GM23338 (cell line): ENCODE measurements at regions not wholly inside any gene's neighbourhood (a gene's known extent, or its start where the extent isn't known, plus 50 kb on each side); places are given as distances from the start of the nearest gene placed in this dataset.

Experiments used
- ATAC-seq: fragments of 200-7000 bp; cut with Tn5 transposase; 3 replicates; pipeline ENCODE4 v1.9.1; 2020
- DNase-seq: peaks from one replicate; pipeline ENCODE4 v3.0.0-alpha.2; 2015; ENCODE audit warnings: low spot score
- H2AFZ ChIP-seq: fragments of 200-600 bp; sonication (generic); 2 replicates; pipeline ENCODE4 v1.8.0; 2016; ENCODE audit warnings: antibody characterized with exemption, mild to moderate bottlenecking, moderate library complexity
- H3F3A ChIP-seq: fragments of 200-600 bp; sonication (generic); replicated peaks from 2 replicates; pipeline ENCODE4 v1.8.0; 2017; ENCODE audit warnings: antibody characterized with exemption, mixed run types, low read depth
- H3K27ac ChIP-seq: fragments of 200-600 bp; sonication (generic); 2 replicates; pipeline ENCODE4 v1.6.1; 2016; ENCODE audit warnings: low read depth
- H3K27me3 ChIP-seq: fragments of 200-600 bp; sonication (generic); 2 replicates; pipeline ENCODE4 v1.8.0; 2016; ENCODE audit warnings: mild to moderate bottlenecking, mixed run types, moderate library complexity; ENCODE audit not compliant: insufficient read depth
- H3K36me3 ChIP-seq: fragments of 200-600 bp; sonication (generic); 2 replicates; pipeline ENCODE4 v1.8.0; 2016; ENCODE audit warnings: mild to moderate bottlenecking; ENCODE audit not compliant: insufficient read depth
- H3K4me1 ChIP-seq: fragments of 200-600 bp; sonication (generic); 2 replicates; pipeline ENCODE4 v1.8.0; 2016; ENCODE audit warnings: mild to moderate bottlenecking, moderate library complexity; ENCODE audit not compliant: insufficient read depth
- H3K4me2 ChIP-seq: fragments of 200-600 bp; sonication (generic); 2 replicates; pipeline ENCODE4 v1.7.1; 2017; ENCODE audit warnings: mixed run types
- H3K4me3 ChIP-seq: fragments of 200-600 bp; sonication (generic); 2 replicates; pipeline ENCODE4 v1.6.1; 2016; ENCODE audit warnings: mixed run types
- H3K79me2 ChIP-seq: fragments of 200-600 bp; sonication (generic); replicated peaks from 2 replicates; pipeline ENCODE4 v1.8.0; 2017; ENCODE audit warnings: mild to moderate bottlenecking; ENCODE audit not compliant: insufficient read depth
- H3K9me2 ChIP-seq: fragments of 200-600 bp; sonication (generic); 2 replicates; pipeline ENCODE4 v1.8.0; 2017; ENCODE audit not compliant: insufficient read depth
- H4K20me1 ChIP-seq: fragments of 200-600 bp; sonication (generic); replicated peaks from 2 replicates; pipeline ENCODE4 v1.8.0; 2017; ENCODE audit warnings: mild to moderate bottlenecking; ENCODE audit not compliant: insufficient read depth
- H3K27ac Mint-ChIP-seq: 2 replicates; pipeline ENCODE4 v1.8.0; 2020; ENCODE audit warnings: inconsistent platforms, mild to moderate bottlenecking, moderate library complexity, mixed read lengths
- H3K27me3 Mint-ChIP-seq: 3 replicates; pipeline ENCODE4 v1.8.0; 2022; ENCODE audit warnings: low read depth, mild to moderate bottlenecking, moderate library complexity, mixed read lengths, inconsistent platforms; ENCODE audit not compliant: insufficient read depth, poor library complexity
- H3K36me3 Mint-ChIP-seq: 3 replicates; pipeline ENCODE4 v1.8.0; 2021; ENCODE audit warnings: low read depth, mild to moderate bottlenecking, inconsistent platforms, moderate library complexity, mixed read lengths
- H3K4me1 Mint-ChIP-seq: 3 replicates; pipeline ENCODE4 v1.8.0; 2020; ENCODE audit warnings: mild to moderate bottlenecking, inconsistent platforms, mixed read lengths
- H3K4me3 Mint-ChIP-seq: 3 replicates; pipeline ENCODE4 v1.8.0; 2021; ENCODE audit warnings: moderate library complexity, mild to moderate bottlenecking, inconsistent platforms, mixed read lengths
- H3K9me3 Mint-ChIP-seq: 3 replicates; pipeline ENCODE4 v1.8.0; 2020; ENCODE audit warnings: moderate library complexity, mild to moderate bottlenecking, inconsistent platforms, mixed read lengths
- EZH2 ChIP-seq: fragments of 200-600 bp; sonication (generic); IDR thresholded peaks from one replicate; pipeline ENCODE4 v1.8.0; 2017; ENCODE audit warnings: antibody characterized with exemption, mild to moderate bottlenecking, low read depth; ENCODE audit not compliant: unreplicated experiment
- EZH2phosphoT487 ChIP-seq: fragments of 200-600 bp; sonication (generic); IDR thresholded peaks from one replicate; pipeline ENCODE4 v1.8.1; 2018; ENCODE audit warnings: antibody characterized with exemption; ENCODE audit not compliant: unreplicated experiment
- JUNB ChIP-seq: IDR thresholded peaks from one replicate; pipeline ENCODE4 v1.6.1; 2016; ENCODE audit warnings: antibody characterized with exemption; ENCODE audit not compliant: unreplicated experiment
- STAT1 ChIP-seq: IDR thresholded peaks from one replicate; pipeline ENCODE4 v1.6.1; 2016; ENCODE audit warnings: antibody characterized with exemption; ENCODE audit not compliant: unreplicated experiment
- TF ChIP-seq, protein P1 (sequence below): IDR thresholded peaks from 2 replicates; pipeline ENCODE4 v1.6.1; 2016; ENCODE audit warnings: antibody characterized with exemption
- TF ChIP-seq, protein P2 (sequence below), 2 experiments: fragments of 200-600 bp in 1 of 2; sonication (generic) in 1 of 2; conservative IDR thresholded peaks; 2 replicates each; pipeline versions ENCODE4 v1.5.1 to v1.6.1; 2016 to 2017; ENCODE audit warnings: antibody characterized with exemption in 2 of 2, low read depth in 2 of 2, mild to moderate bottlenecking in 2 of 2, moderate library complexity in 1 of 2
- TF ChIP-seq, protein P3 (sequence below): fragments of 250-450 bp; sonication (Bioruptor Pico); IDR thresholded peaks from 2 replicates; pipeline ENCODE4 v1.5.0; 2020; ENCODE audit warnings: mild to moderate bottlenecking, moderate library complexity
- TF ChIP-seq, protein P4 (sequence below): IDR thresholded peaks from one replicate; pipeline ENCODE4 v1.6.1; 2018; ENCODE audit warnings: antibody characterized with exemption; ENCODE audit not compliant: unreplicated experiment

DNA sequence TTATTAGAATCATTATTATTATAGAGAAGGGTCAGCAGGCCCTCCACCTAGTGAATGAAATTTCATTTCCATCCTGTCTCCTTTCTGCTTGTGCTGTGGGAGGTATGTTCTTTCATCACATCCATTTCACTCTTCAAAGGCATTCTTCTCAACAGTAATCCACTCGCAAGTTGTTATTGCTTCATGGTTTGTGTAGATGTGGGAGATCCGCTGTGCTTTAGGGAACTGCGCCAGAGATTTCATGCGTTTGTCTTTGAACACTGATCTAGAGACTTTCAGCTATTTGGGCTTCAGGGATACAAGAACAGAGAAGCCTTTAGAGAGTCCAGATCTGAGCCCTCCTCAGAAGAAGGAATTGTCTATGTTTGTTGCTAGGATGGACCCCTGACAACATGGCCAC is 53.5 kb upstream of the PUDP start (continued):
- TF ChIP-seq, protein P1, sequence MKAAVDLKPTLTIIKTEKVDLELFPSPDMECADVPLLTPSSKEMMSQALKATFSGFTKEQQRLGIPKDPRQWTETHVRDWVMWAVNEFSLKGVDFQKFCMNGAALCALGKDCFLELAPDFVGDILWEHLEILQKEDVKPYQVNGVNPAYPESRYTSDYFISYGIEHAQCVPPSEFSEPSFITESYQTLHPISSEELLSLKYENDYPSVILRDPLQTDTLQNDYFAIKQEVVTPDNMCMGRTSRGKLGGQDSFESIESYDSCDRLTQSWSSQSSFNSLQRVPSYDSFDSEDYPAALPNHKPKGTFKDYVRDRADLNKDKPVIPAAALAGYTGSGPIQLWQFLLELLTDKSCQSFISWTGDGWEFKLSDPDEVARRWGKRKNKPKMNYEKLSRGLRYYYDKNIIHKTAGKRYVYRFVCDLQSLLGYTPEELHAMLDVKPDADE, result no peak
- TF ChIP-seq, protein P2, sequence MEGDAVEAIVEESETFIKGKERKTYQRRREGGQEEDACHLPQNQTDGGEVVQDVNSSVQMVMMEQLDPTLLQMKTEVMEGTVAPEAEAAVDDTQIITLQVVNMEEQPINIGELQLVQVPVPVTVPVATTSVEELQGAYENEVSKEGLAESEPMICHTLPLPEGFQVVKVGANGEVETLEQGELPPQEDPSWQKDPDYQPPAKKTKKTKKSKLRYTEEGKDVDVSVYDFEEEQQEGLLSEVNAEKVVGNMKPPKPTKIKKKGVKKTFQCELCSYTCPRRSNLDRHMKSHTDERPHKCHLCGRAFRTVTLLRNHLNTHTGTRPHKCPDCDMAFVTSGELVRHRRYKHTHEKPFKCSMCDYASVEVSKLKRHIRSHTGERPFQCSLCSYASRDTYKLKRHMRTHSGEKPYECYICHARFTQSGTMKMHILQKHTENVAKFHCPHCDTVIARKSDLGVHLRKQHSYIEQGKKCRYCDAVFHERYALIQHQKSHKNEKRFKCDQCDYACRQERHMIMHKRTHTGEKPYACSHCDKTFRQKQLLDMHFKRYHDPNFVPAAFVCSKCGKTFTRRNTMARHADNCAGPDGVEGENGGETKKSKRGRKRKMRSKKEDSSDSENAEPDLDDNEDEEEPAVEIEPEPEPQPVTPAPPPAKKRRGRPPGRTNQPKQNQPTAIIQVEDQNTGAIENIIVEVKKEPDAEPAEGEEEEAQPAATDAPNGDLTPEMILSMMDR (conservative IDR thresholded peaks at IDR 0.05; ENCODE audit: low read depth in 2 of 2), result no peak

DNA sequence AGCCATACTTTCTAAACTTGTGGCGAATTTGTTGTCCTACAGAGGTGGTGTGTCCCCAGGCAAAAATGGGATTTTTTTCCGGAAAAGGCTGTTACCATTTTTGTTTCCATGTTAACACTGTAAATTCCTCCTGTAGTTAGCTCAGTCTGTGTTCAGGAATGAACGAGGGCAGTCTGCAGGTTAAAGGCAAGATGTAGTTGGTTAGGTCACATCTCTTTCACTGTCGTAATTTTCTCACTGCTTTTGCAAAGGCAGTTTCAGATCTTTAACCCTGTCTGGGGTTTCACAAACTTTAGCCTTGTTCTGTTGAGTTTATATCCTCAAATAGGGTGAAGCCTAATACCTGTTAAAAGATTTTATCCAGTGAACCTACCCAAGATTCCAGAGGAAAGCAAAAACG is 50.5 kb upstream of the PUDP start:
- H2AFZ ChIP-seq, result no peak overlapping the region
- H4K20me1 ChIP-seq, result no peaks in the 10 kb centered on the region
- no peaks in the 10 kb centered on the region for H3K9me2 ChIP-seq
- no peaks in the 10 kb centered on the region for H3K27me3 ChIP-seq
- Mint-ChIP-seq H3K4me3 (no peak overlapping the region), H3K27ac (no peak overlapping the region), H3K27me3 (peaks cover 1% of the 10 kb centered on the region), H3K36me3 (no peaks in the 10 kb centered on the region), H3K4me1 (peaks cover 14% of the 10 kb centered on the region), H3K9me3 (no peaks in the 10 kb centered on the region)
- H3K4me1 ChIP-seq, result no peaks in the 10 kb centered on the region
- H3K4me2 ChIP-seq, result no peak overlapping the region
- H3K79me2 ChIP-seq, result no peaks in the 10 kb centered on the region
- DNase-seq (no peak), ATAC-seq (no peak)
- no peak overlapping the region for H3K27ac ChIP-seq
- H3K4me3 ChIP-seq, result no peak overlapping the region
- H3F3A ChIP-seq, result no peaks in the 10 kb centered on the region
- H3K36me3 ChIP-seq, result no peaks in the 10 kb centered on the region
- TF ChIP-seq, protein P3, sequence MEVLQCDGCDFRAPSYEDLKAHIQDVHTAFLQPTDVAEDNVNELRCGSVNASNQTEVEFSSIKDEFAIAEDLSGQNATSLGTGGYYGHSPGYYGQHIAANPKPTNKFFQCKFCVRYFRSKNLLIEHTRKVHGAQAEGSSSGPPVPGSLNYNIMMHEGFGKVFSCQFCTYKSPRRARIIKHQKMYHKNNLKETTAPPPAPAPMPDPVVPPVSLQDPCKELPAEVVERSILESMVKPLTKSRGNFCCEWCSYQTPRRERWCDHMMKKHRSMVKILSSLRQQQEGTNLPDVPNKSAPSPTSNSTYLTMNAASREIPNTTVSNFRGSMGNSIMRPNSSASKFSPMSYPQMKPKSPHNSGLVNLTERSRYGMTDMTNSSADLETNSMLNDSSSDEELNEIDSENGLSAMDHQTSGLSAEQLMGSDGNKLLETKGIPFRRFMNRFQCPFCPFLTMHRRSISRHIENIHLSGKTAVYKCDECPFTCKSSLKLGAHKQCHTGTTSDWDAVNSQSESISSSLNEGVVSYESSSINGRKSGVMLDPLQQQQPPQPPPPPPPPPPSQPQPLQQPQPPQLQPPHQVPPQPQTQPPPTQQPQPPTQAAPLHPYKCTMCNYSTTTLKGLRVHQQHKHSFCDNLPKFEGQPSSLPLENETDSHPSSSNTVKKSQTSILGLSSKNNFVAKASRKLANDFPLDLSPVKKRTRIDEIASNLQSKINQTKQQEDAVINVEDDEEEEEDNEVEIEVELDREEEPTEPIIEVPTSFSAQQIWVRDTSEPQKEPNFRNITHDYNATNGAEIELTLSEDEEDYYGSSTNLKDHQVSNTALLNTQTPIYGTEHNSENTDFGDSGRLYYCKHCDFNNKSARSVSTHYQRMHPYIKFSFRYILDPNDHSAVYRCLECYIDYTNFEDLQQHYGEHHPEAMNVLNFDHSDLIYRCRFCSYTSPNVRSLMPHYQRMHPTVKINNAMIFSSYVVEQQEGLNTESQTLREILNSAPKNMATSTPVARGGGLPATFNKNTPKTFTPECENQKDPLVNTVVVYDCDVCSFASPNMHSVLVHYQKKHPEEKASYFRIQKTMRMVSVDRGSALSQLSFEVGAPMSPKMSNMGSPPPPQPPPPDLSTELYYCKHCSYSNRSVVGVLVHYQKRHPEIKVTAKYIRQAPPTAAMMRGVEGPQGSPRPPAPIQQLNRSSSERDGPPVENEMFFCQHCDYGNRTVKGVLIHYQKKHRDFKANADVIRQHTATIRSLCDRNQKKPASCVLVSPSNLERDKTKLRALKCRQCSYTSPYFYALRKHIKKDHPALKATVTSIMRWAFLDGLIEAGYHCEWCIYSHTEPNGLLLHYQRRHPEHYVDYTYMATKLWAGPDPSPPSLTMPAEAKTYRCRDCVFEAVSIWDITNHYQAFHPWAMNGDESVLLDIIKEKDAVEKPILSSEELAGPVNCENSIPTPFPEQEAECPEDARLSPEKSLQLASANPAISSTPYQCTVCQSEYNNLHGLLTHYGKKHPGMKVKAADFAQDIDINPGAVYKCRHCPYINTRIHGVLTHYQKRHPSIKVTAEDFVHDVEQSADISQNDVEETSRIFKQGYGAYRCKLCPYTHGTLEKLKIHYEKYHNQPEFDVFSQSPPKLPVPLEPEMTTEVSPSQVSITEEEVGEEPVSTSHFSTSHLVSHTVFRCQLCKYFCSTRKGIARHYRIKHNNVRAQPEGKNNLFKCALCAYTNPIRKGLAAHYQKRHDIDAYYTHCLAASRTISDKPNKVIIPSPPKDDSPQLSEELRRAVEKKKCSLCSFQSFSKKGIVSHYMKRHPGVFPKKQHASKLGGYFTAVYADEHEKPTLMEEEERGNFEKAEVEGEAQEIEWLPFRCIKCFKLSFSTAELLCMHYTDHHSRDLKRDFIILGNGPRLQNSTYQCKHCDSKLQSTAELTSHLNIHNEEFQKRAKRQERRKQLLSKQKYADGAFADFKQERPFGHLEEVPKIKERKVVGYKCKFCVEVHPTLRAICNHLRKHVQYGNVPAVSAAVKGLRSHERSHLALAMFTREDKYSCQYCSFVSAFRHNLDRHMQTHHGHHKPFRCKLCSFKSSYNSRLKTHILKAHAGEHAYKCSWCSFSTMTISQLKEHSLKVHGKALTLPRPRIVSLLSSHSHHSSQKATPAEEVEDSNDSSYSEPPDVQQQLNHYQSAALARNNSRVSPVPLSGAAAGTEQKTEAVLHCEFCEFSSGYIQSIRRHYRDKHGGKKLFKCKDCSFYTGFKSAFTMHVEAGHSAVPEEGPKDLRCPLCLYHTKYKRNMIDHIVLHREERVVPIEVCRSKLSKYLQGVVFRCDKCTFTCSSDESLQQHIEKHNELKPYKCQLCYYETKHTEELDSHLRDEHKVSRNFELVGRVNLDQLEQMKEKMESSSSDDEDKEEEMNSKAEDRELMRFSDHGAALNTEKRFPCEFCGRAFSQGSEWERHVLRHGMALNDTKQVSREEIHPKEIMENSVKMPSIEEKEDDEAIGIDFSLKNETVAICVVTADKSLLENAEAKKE (CRISPR knock-in tag), result no peak
- TF ChIP-seq EZH2phosphoT487 (no peak), JUNB (no peak), STAT1 (no peak), EZH2 (no peak)
- TF ChIP-seq, protein P1, result no peak
- TF ChIP-seq, protein P2 (conservative IDR thresholded peaks at IDR 0.05; ENCODE audit: low read depth in 2 of 2), result no peak
- TF ChIP-seq, protein P4, sequence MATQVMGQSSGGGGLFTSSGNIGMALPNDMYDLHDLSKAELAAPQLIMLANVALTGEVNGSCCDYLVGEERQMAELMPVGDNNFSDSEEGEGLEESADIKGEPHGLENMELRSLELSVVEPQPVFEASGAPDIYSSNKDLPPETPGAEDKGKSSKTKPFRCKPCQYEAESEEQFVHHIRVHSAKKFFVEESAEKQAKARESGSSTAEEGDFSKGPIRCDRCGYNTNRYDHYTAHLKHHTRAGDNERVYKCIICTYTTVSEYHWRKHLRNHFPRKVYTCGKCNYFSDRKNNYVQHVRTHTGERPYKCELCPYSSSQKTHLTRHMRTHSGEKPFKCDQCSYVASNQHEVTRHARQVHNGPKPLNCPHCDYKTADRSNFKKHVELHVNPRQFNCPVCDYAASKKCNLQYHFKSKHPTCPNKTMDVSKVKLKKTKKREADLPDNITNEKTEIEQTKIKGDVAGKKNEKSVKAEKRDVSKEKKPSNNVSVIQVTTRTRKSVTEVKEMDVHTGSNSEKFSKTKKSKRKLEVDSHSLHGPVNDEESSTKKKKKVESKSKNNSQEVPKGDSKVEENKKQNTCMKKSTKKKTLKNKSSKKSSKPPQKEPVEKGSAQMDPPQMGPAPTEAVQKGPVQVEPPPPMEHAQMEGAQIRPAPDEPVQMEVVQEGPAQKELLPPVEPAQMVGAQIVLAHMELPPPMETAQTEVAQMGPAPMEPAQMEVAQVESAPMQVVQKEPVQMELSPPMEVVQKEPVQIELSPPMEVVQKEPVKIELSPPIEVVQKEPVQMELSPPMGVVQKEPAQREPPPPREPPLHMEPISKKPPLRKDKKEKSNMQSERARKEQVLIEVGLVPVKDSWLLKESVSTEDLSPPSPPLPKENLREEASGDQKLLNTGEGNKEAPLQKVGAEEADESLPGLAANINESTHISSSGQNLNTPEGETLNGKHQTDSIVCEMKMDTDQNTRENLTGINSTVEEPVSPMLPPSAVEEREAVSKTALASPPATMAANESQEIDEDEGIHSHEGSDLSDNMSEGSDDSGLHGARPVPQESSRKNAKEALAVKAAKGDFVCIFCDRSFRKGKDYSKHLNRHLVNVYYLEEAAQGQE, result no peak
